ENCODE measurements at regions not wholly inside any gene's neighbourhood (a gene's known extent, or its start where the extent isn't known, plus 50 kb on each side); places are given as distances from the start of the nearest gene placed in this dataset.

- BruUV-seq (replicated peaks): no TSS peak
- in situ Hi-C loops (cut with HindIII; ENCODE audit: low pct_unique_long_range_greater_than_20kb, low sequenced_read_pairs) (no loop called here), intact Hi-C loops (cut with micrococcal nuclease; ENCODE audit: unreplicated experiment) (no loop called here)
- no peaks in the 10 kb centered on the region for H3K4me1 ChIP-seq (ENCODE audit: control insufficient read depth, insufficient read depth, low read length)
- POLR2A ChIA-PET: no interaction called here
- ATAC-seq: no peak
- CTCF ChIA-PET: no interaction called here
- no peak overlapping the region for H3K27ac ChIP-seq (ENCODE audit: low read length)
- no peaks in the 10 kb centered on the region for H3K9me3 ChIP-seq (ENCODE audit: control insufficient read depth, insufficient read depth, low read depth, low read length)
- H3K36me3 ChIP-seq (ENCODE audit: control insufficient read depth, insufficient read depth, low read length): no peaks in the 10 kb centered on the region
- H3K4me3 ChIP-seq (ENCODE audit: low read depth in 2 of 2, low read length in 2 of 2): no peak overlapping the region
- no peak for DNase-seq (ENCODE audit: low read depth, low spot score)
- TF ChIP-seq TCF7L2 (IDR thresholded peaks at IDR 0.05; ENCODE audit: low read depth, low read length) (no peak), POLR2AphosphoS5 (IDR thresholded peaks at IDR 0.05; ENCODE audit: low read depth, low read length) (no peak), SIN3A (IDR thresholded peaks at IDR 0.05; ENCODE audit: borderline replicate concordance, insufficient read depth, low read depth, low read length) (no peak), CTCF (IDR thresholded peaks at IDR 0.05) (no peak), REST (IDR thresholded peaks at IDR 0.05; ENCODE audit: insufficient read depth in 1 of 2, low read depth in 2 of 2, low read length in 1 of 2) (no peak)
- H3K27me3 ChIP-seq (ENCODE audit: control insufficient read depth, insufficient read depth, low read length): no peaks in the 10 kb centered on the region
Measured at GRCh38 chr2:13818002-13818401, 814.5 kb upstream of the LRATD1 start.

GRCh38 chr2:13819896-13820295, 812.6 kb upstream of the LRATD1 start:
- no peak overlapping the region for H3K4me3 ChIP-seq (ENCODE audit: low read depth in 2 of 2, low read length in 2 of 2)
- ATAC-seq: no peak
- BruUV-seq (replicated peaks): no TSS peak
- in situ Hi-C loops (cut with HindIII; ENCODE audit: low pct_unique_long_range_greater_than_20kb, low sequenced_read_pairs) (no loop called here), intact Hi-C loops (cut with micrococcal nuclease; ENCODE audit: unreplicated experiment) (no loop called here)
- H3K36me3 ChIP-seq (ENCODE audit: control insufficient read depth, insufficient read depth, low read length): no peaks in the 10 kb centered on the region
- TF ChIP-seq CTCF (IDR thresholded peaks at IDR 0.05): no peak
- no peak for TF ChIP-seq TCF7L2 (IDR thresholded peaks at IDR 0.05; ENCODE audit: low read depth, low read length)
- TF ChIP-seq REST (IDR thresholded peaks at IDR 0.05; ENCODE audit: insufficient read depth in 1 of 2, low read depth in 2 of 2, low read length in 1 of 2): no peak
- no peak for TF ChIP-seq POLR2AphosphoS5 (IDR thresholded peaks at IDR 0.05; ENCODE audit: low read depth, low read length)
- no peak for TF ChIP-seq SIN3A (IDR thresholded peaks at IDR 0.05; ENCODE audit: borderline replicate concordance, insufficient read depth, low read depth, low read length)
- H3K9me3 ChIP-seq (ENCODE audit: control insufficient read depth, insufficient read depth, low read depth, low read length): no peaks in the 10 kb centered on the region
- CTCF ChIA-PET: no interaction called here
- H3K4me1 ChIP-seq (ENCODE audit: control insufficient read depth, insufficient read depth, low read length): no peaks in the 10 kb centered on the region
- no peak for DNase-seq (ENCODE audit: low read depth, low spot score)
- H3K27ac ChIP-seq (ENCODE audit: low read length): no peak overlapping the region
- H3K27me3 ChIP-seq (ENCODE audit: control insufficient read depth, insufficient read depth, low read length): no peaks in the 10 kb centered on the region
- POLR2A ChIA-PET: no interaction called here

All from Panc1 (cell line).